Fibroblast of villous mesenchyme (primary cell): ENCODE measurements at regions not wholly inside any gene's neighbourhood (a gene's known extent, or its start where the extent isn't known, plus 50 kb on each side); places are given as distances from the start of the nearest gene placed in this dataset.

ENCODE experiments used
- DNase-seq: peaks from one replicate; pipeline ENCODE4 v3.0.0-alpha.2; 2010; ENCODE audit warnings: low read depth
- H3K4me3 ChIP-seq: 2 replicates; pipeline ENCODE4 v1.5.1; 2011; ENCODE audit warnings: low read depth, mild to moderate bottlenecking, low read length
- CTCF ChIP-seq: IDR thresholded peaks from 2 replicates; pipeline ENCODE4 v1.5.1; 2012; ENCODE audit warnings: low read depth, mild to moderate bottlenecking, low read length; ENCODE audit not compliant: insufficient read depth

GRCh38 chr14:22513066-22513812, 75.8 kb downstream of the DAD1 start:
- no peak for TF ChIP-seq CTCF
- DNase-seq = no peak
- H3K4me3 ChIP-seq = no peak overlapping the region

DNA sequence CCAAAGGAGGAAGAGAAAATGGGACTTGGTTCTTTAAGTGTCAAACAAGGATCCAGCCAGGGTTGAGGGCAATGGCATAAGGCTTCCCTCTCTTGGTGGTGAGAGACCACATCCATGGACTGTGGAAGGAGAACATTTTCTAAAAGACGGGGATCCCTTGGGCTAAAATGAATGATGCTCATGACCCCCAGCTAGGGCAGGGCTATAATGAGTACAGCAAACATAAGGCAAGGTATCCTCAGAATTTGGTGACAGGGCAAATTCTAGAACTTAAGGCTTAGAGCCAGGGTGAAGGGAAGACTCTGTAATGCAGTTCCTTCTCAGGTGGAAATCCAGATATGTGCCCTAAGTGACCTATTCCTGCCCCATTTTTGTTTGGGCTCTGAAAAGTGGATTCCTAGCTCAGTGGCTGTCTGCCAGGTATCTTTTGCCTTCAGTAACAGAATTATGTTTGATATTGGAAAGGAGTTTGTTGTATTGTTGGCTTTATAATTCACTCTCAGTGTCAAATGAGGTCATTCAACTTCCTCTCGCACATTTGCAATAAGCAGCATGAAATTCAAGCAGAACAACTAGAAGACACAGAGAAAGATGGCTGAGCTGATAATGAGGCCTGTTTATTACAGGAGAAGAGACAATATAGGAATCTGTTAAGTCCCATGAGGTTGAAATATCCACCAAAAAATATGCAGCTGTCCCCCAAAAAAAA, 76.8 kb downstream of the DAD1 start:
- TF ChIP-seq CTCF = no peak
- H3K4me3 ChIP-seq = no peak overlapping the region
- DNase-seq = no peak

DNA sequence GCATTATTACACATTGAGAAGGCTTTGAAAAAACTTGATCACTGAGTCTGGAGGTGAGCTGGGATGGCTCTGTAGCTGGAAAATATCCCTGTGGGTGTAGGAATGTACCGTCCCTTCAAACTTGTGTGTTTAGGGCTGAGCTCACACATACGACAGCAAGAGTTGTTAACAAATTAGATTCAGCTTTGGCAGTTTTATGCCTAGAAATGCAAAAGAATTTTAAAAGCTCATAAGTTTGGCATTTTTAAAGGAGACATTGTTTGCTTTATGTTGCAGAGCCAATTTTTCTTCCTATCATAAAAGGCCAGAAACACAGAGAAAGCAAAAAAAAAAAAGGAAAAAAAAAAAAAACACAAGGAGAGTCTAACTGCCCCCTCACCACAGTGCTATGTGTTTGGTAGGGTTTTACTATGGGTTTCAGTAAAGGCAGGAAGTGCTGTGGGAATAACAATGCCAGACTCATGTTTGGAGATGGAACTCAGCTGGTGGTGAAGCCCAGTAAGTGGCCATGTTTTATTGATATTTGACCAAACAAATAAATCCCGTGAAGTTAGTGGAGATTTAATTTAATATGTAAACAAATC, 78.4 kb downstream of the DAD1 start:
- DNase-seq = peak; percentile 89
- no peak for TF ChIP-seq CTCF
- no peak overlapping the region for H3K4me3 ChIP-seq

GRCh38 chr14:22509751-22510300, 79.2 kb downstream of the DAD1 start:
- no peak overlapping the region for H3K4me3 ChIP-seq
- DNase-seq = no peak
- no peak for TF ChIP-seq CTCF

DNA sequence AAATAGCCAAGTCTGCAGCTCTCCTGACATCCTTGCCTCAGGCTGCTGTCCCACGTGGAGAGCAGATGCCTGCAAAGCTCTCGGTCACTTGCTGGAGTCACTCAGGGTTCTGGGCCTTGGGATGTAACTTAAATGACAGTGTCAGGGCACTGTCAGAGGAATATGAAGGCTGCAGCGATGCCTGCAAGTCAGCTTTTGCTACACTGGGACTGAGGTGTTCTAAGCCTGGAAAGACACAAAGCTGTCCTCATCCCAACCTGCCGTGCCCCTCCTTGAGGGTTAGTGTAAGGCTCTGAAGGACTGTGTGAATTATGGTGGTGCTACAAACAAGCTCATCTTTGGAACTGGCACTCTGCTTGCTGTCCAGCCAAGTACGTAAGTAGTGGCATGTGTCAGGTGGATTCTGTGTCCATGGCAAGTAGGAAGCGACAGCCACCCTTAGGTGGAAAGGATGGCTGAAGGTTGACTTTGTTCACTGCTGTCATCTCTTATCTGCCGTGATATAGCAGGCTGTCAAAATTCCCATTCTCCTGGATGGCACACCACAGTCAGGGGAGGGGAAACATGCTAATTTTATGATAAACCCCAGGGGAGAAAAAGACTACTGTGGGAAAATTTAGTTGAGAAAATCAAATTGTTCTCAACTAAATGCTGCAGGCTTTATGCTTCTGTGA, 79.9 kb downstream of the DAD1 start:
- TF ChIP-seq CTCF = no peak
- no peak overlapping the region for H3K4me3 ChIP-seq
- DNase-seq = no peak

DNA sequence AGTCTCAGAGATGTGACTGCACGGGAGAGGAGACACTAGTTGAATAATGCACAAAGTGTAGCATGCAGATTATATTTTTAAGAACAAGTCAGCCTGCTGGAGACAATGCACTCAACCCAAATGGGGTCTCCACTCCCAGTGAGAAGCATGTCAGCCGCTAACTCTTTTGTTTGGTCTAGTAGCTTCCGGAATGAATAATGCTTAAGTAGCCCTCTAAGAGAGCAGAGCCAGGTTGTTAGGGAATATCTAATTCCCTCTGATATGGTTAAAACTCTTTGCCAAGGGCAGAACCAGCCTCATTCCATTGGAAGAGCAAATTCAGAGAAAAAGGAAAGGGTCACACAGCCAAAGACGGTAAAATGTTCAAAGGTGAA, 80.4 kb downstream of the DAD1 start:
- DNase-seq = no peak
- no peak overlapping the region for H3K4me3 ChIP-seq
- no peak for TF ChIP-seq CTCF
